ENCODE measurements at regions not wholly inside any gene's neighbourhood (a gene's known extent, or its start where the extent isn't known, plus 50 kb on each side); places are given as distances from the start of the nearest gene placed in this dataset.

DNA sequence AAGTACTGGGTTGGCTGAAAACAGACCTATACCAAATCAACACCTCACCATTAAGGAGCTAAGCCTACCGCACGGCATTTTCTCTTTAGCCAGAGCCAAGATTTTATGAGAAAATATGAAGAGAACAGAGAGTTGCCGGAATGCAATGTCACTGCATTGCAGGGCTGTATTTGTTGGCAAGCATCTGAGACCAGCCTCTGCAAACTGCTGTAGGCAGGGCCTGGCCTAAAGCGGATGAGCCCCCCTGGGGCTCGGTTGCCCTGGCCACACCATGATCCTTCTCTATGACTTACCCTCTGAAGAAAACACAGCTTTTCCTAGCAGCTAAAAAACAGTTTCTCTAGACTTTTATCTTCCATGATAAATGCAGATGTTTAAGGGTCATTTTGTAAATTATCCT is 120.5 kb upstream of the SORBS2 start:
- TF ChIP-seq, protein P1, sequence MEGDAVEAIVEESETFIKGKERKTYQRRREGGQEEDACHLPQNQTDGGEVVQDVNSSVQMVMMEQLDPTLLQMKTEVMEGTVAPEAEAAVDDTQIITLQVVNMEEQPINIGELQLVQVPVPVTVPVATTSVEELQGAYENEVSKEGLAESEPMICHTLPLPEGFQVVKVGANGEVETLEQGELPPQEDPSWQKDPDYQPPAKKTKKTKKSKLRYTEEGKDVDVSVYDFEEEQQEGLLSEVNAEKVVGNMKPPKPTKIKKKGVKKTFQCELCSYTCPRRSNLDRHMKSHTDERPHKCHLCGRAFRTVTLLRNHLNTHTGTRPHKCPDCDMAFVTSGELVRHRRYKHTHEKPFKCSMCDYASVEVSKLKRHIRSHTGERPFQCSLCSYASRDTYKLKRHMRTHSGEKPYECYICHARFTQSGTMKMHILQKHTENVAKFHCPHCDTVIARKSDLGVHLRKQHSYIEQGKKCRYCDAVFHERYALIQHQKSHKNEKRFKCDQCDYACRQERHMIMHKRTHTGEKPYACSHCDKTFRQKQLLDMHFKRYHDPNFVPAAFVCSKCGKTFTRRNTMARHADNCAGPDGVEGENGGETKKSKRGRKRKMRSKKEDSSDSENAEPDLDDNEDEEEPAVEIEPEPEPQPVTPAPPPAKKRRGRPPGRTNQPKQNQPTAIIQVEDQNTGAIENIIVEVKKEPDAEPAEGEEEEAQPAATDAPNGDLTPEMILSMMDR (IDR thresholded peaks at IDR 0.05; ENCODE audit: extremely low read depth in 1 of 2, insufficient read depth in 1 of 2, low read depth in 1 of 2, low read length in 2 of 2): no peak
- TF ChIP-seq POLR2A (IDR thresholded peaks at IDR 0.05; ENCODE audit: low read depth, low read length) (no peak), POLR2AphosphoS5 (IDR thresholded peaks at IDR 0.05; ENCODE audit: insufficient read depth, low read depth, low read length) (no peak), EZH2 (IDR thresholded peaks at IDR 0.05; ENCODE audit: borderline replicate concordance, low read depth, low read length, severe bottlenecking) (no peak), MAX (IDR thresholded peaks at IDR 0.05; ENCODE audit: insufficient read depth, insufficient read length) (no peak)
